ENCODE measurements at regions not wholly inside any gene's neighbourhood (a gene's known extent, or its start where the extent isn't known, plus 50 kb on each side); places are given as distances from the start of the nearest gene placed in this dataset.

GRCh38 chr6:126640921-126641320 lies 301.0 kb downstream of the CENPW start:
- no peak overlapping the region for H3K4me3 ChIP-seq (ENCODE audit: low read length)
- DNase-seq: no peak
- ATAC-seq: no peak
- no peaks in the 10 kb centered on the region for H3K27me3 ChIP-seq (ENCODE audit: control insufficient read depth, insufficient read depth)
- no peak overlapping the region for H3K27ac ChIP-seq (ENCODE audit: low read length)
- no peaks in the 10 kb centered on the region for H3K4me1 ChIP-seq (ENCODE audit: control insufficient read depth, insufficient read depth, low read length)
- intact Hi-C loops (cut with DNase I): no loop called here
- H3K9me3 ChIP-seq (ENCODE audit: control insufficient read depth, low read length): no peaks in the 10 kb centered on the region

GRCh38 chr6:126641641-126642040 lies 301.7 kb downstream of the CENPW start:
- H3K9me3 ChIP-seq (ENCODE audit: control insufficient read depth, low read length): no peaks in the 10 kb centered on the region
- ATAC-seq (no peak), DNase-seq (no peak)
- H3K4me3 ChIP-seq (ENCODE audit: low read length): no peak overlapping the region
- 87% methylated on average over 1 of the region's 1 CpG for WGBS
- H3K4me1 ChIP-seq (ENCODE audit: control insufficient read depth, insufficient read depth, low read length): no peaks in the 10 kb centered on the region
- no peak overlapping the region for H3K27ac ChIP-seq (ENCODE audit: low read length)
- H3K27me3 ChIP-seq (ENCODE audit: control insufficient read depth, insufficient read depth): no peaks in the 10 kb centered on the region
- intact Hi-C loops (cut with DNase I): no loop called here

- intact Hi-C loops (cut with DNase I): no loop called here
- Histone ChIP-seq H3K27me3 (ENCODE audit: control insufficient read depth, insufficient read depth) (no peaks in the 10 kb centered on the region), H3K9me3 (ENCODE audit: control insufficient read depth, low read length) (no peaks in the 10 kb centered on the region), H3K4me1 (ENCODE audit: control insufficient read depth, insufficient read depth, low read length) (no peaks in the 10 kb centered on the region), H3K4me3 (ENCODE audit: low read length) (no peak overlapping the region), H3K27ac (ENCODE audit: low read length) (no peak overlapping the region)
- no peak for ATAC-seq
- DNase-seq: peak in 2 of 3 donors; percentile 13 to 39
- 94% methylated on average over 33 of the region's 33 CpGs for WGBS
These were observed 303.4 kb downstream of the CENPW start for GRCh38 chr6:126643352-126643751.

GRCh38 chr6:126650931-126651330 lies 311.0 kb downstream of the CENPW start:
- Histone ChIP-seq H3K9me3 (ENCODE audit: control insufficient read depth, low read length) (no peaks in the 10 kb centered on the region), H3K4me1 (ENCODE audit: control insufficient read depth, insufficient read depth, low read length) (no peaks in the 10 kb centered on the region), H3K4me3 (ENCODE audit: low read length) (no peak overlapping the region), H3K27ac (ENCODE audit: low read length) (no peak overlapping the region), H3K27me3 (ENCODE audit: control insufficient read depth, insufficient read depth) (no peaks in the 10 kb centered on the region)
- ATAC-seq: no peak
- intact Hi-C loops (cut with DNase I): loop anchor here in 1 of 4 donors (10.0 kb wide), 1 partner anchor 616 kb away; no protein-coding TSS in a partner anchor
- WGBS: 20% methylated on average over 2 of the region's 2 CpGs
- DNase-seq: no peak

GRCh38 chr6:126657561-126658175 lies 317.8 kb downstream of the CENPW start:
- no peak overlapping the region for H3K27ac ChIP-seq (ENCODE audit: low read length)
- no peaks in the 10 kb centered on the region for H3K4me1 ChIP-seq (ENCODE audit: control insufficient read depth, insufficient read depth, low read length)

GRCh38 chr6:126660376-126660775 lies 320.5 kb downstream of the CENPW start:
- Histone ChIP-seq H3K4me1 (ENCODE audit: control insufficient read depth, insufficient read depth, low read length) (no peaks in the 10 kb centered on the region), H3K9me3 (ENCODE audit: control insufficient read depth, low read length) (no peaks in the 10 kb centered on the region), H3K4me3 (ENCODE audit: low read length) (no peak overlapping the region), H3K27ac (ENCODE audit: low read length) (no peak overlapping the region), H3K27me3 (ENCODE audit: control insufficient read depth, insufficient read depth) (no peaks in the 10 kb centered on the region)
- no peak for DNase-seq
- WGBS: 92% methylated on average over 1 of the region's 1 CpG
- intact Hi-C loops (cut with DNase I): no loop called here
- ATAC-seq: no peak

More at GRCh38 chr6:126657561-126658175, 317.8 kb downstream of the CENPW start:
- Histone ChIP-seq H3K9me3 (ENCODE audit: control insufficient read depth, low read length) (no peaks in the 10 kb centered on the region), H3K27me3 (ENCODE audit: control insufficient read depth, insufficient read depth) (no peaks in the 10 kb centered on the region), H3K4me3 (ENCODE audit: low read length) (no peak overlapping the region)
- WGBS: 38% methylated on average over 3 of the region's 3 CpGs
- no peak for ATAC-seq
- intact Hi-C loops (cut with DNase I): loop anchor here in 1 of 4 donors (10.0 kb wide), 1 partner anchor 623 kb away; no protein-coding TSS in a partner anchor
- no peak for DNase-seq

GRCh38 chr6:126661646-126662045 lies 321.7 kb downstream of the CENPW start:
- no peak overlapping the region for H3K4me3 ChIP-seq (ENCODE audit: low read length)
- H3K27me3 ChIP-seq (ENCODE audit: control insufficient read depth, insufficient read depth): no peaks in the 10 kb centered on the region
- ATAC-seq (no peak), DNase-seq (no peak)
- intact Hi-C loops (cut with DNase I): no loop called here
- no peaks in the 10 kb centered on the region for H3K4me1 ChIP-seq (ENCODE audit: control insufficient read depth, insufficient read depth, low read length)
- H3K27ac ChIP-seq (ENCODE audit: low read length): no peak overlapping the region
- no peaks in the 10 kb centered on the region for H3K9me3 ChIP-seq (ENCODE audit: control insufficient read depth, low read length)

- no peaks in the 10 kb centered on the region for H3K27me3 ChIP-seq (ENCODE audit: control insufficient read depth, insufficient read depth)
- H3K9me3 ChIP-seq (ENCODE audit: control insufficient read depth, low read length): no peaks in the 10 kb centered on the region
- DNase-seq (no peak), ATAC-seq (no peak)
- H3K27ac ChIP-seq (ENCODE audit: low read length): no peak overlapping the region
- H3K4me3 ChIP-seq (ENCODE audit: low read length): no peak overlapping the region
- intact Hi-C loops (cut with DNase I): no loop called here
- H3K4me1 ChIP-seq (ENCODE audit: control insufficient read depth, insufficient read depth, low read length): no peaks in the 10 kb centered on the region
These were observed 323.1 kb downstream of the CENPW start for GRCh38 chr6:126662966-126663365.

GRCh38 chr6:126664271-126664670 lies 324.4 kb downstream of the CENPW start:
- Histone ChIP-seq H3K9me3 (ENCODE audit: control insufficient read depth, low read length) (no peaks in the 10 kb centered on the region), H3K4me3 (ENCODE audit: low read length) (no peak overlapping the region), H3K27me3 (ENCODE audit: control insufficient read depth, insufficient read depth) (no peaks in the 10 kb centered on the region), H3K27ac (ENCODE audit: low read length) (no peak overlapping the region), H3K4me1 (ENCODE audit: control insufficient read depth, insufficient read depth, low read length) (no peaks in the 10 kb centered on the region)
- 58% methylated on average over 1 of the region's 1 CpG for WGBS
- intact Hi-C loops (cut with DNase I): no loop called here
- DNase-seq (no peak), ATAC-seq (no peak)

GRCh38 chr6:126665551-126665950 lies 325.6 kb downstream of the CENPW start:
- ATAC-seq: no peak
- intact Hi-C loops (cut with DNase I): no loop called here

GRCh38 chr6:126667071-126667470 lies 327.2 kb downstream of the CENPW start:
- ATAC-seq (no peak), DNase-seq (no peak)
- no peak overlapping the region for H3K27ac ChIP-seq (ENCODE audit: low read length)
- intact Hi-C loops (cut with DNase I): no loop called here
- no peak overlapping the region for H3K4me3 ChIP-seq (ENCODE audit: low read length)
- 81% methylated on average over 3 of the region's 3 CpGs for WGBS
- H3K9me3 ChIP-seq (ENCODE audit: control insufficient read depth, low read length): no peaks in the 10 kb centered on the region
- H3K4me1 ChIP-seq (ENCODE audit: control insufficient read depth, insufficient read depth, low read length): no peaks in the 10 kb centered on the region
- no peaks in the 10 kb centered on the region for H3K27me3 ChIP-seq (ENCODE audit: control insufficient read depth, insufficient read depth)

More at GRCh38 chr6:126665551-126665950, 325.6 kb downstream of the CENPW start:
- 72% methylated on average over 3 of the region's 3 CpGs for WGBS
- no peak for DNase-seq
- no peak overlapping the region for H3K4me3 ChIP-seq (ENCODE audit: low read length)
- no peak overlapping the region for H3K27ac ChIP-seq (ENCODE audit: low read length)
- H3K9me3 ChIP-seq (ENCODE audit: control insufficient read depth, low read length): no peaks in the 10 kb centered on the region
- H3K4me1 ChIP-seq (ENCODE audit: control insufficient read depth, insufficient read depth, low read length): no peaks in the 10 kb centered on the region
- H3K27me3 ChIP-seq (ENCODE audit: control insufficient read depth, insufficient read depth): no peaks in the 10 kb centered on the region

- DNase-seq: no peak
- no peaks in the 10 kb centered on the region for H3K9me3 ChIP-seq (ENCODE audit: control insufficient read depth, low read length)
- H3K27me3 ChIP-seq (ENCODE audit: control insufficient read depth, insufficient read depth): no peaks in the 10 kb centered on the region
- no peak overlapping the region for H3K27ac ChIP-seq (ENCODE audit: low read length)
- ATAC-seq: no peak
- no peaks in the 10 kb centered on the region for H3K4me1 ChIP-seq (ENCODE audit: control insufficient read depth, insufficient read depth, low read length)
- intact Hi-C loops (cut with DNase I): no loop called here
- no peak overlapping the region for H3K4me3 ChIP-seq (ENCODE audit: low read length)
These were observed 327.8 kb downstream of the CENPW start for GRCh38 chr6:126667728-126668127.

All from right cardiac atrium (tissue), 5 donors.